Activated T-helper 17 cell treated with anti-CD3 and anti-CD28 coated beads, Interleukin-2, amount 50 U/mL, for 72 hours (primary cell): ENCODE measurements at regions not wholly inside any gene's neighbourhood (a gene's known extent, or its start where the extent isn't known, plus 50 kb on each side); places are given as distances from the start of the nearest gene placed in this dataset.
A peak's percentile ranks its signal among the peaks of the same experiment; 100 is the strongest.
"Not testable (repeated sequence)": the region's sequence is repeated elsewhere in the genome, so short reads cannot be mapped to it uniquely, and the experiment has no call there.

Experiments used
- ATAC-seq: fragments of 150-1000 bp; cut with Tn5 transposase; replicated peaks from 2 replicates; pipeline ENCODE4 v1.10.0; 2021; ENCODE audit warnings: mild to moderate bottlenecking, moderate library complexity
- H3K27ac Mint-ChIP-seq: one replicate; pipeline ENCODE4 v1.8.0; 2022; ENCODE audit warnings: mixed read lengths
- H3K27me3 Mint-ChIP-seq: one replicate; pipeline ENCODE4 v1.8.0; 2022; ENCODE audit warnings: mixed read lengths
- H3K36me3 Mint-ChIP-seq: one replicate; pipeline ENCODE4 v1.8.0; 2022; ENCODE audit warnings: low read depth, mild to moderate bottlenecking, mixed read lengths
- H3K4me1 Mint-ChIP-seq: one replicate; pipeline ENCODE4 v1.8.0; 2022; ENCODE audit warnings: mixed read lengths
- H3K4me3 Mint-ChIP-seq: one replicate; pipeline ENCODE4 v1.8.0; 2022; ENCODE audit warnings: mild to moderate bottlenecking, mixed read lengths
- H3K9me3 Mint-ChIP-seq: one replicate; pipeline ENCODE4 v1.8.0; 2022; ENCODE audit warnings: mixed read lengths

DNA sequence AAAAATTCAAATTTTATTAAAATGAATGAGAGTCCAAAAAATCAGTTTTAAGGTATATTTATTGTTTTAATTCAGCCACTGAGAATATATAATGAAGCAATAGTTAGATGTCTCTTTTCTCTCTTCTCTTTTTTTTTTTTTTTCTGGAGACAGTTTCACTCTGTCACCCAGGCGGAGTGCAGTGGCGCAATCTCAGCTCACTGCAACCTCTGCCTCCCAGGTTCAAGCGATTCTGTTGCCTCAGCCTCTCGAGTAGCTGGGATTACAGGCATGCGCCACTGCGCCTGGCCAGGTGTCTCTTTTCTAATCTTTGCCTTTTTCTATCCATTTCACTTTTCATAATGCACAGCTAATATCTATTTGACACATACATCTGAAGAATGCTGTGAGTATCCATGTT, 307.1 kb upstream of the RGS6 start:
- Mint-ChIP-seq H3K9me3 (no peaks in the 10 kb centered on the region), H3K36me3 (peaks cover 68% of the 10 kb centered on the region), H3K27me3 (no peaks in the 10 kb centered on the region), H3K4me1 (peaks cover 9% of the 10 kb centered on the region), H3K4me3 (no peak overlapping the region), H3K27ac (no peak overlapping the region)
- no peak for ATAC-seq

DNA sequence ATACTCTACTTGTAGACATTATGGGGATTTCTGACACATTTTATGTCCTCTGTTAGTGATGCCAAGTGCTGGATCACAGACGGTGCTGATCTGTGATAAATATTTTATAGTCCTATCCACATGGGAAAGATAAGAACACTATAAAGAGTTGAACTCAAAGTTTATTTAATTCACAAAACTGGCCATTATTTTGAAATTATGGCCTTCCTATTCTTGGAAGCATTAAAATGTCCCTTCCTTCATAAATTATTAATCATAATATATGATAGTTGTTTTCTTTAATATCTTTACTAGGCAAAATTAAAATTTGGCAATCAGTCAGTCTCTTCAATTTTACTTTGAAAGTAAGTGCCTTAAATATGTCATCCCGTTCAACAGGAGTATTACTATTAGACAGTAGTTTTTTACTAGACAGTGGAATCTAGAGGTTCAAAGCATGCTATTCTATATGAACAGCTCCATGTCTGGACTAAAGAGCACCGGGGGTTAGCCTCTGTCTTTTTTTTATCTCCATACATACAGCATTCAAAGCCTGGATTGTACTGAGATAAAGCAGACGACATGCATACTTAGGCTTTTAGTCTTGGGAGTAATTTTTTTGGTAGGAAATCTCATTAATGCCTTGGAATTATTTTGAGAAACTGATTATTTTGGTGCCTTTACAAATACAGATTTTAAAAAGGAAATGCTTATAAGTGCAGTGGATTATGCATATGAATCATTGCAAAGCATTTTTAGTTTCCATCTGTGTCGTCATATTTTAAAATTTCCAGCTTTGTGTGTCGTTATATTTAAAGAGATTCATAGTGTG, 306.1 kb upstream of the RGS6 start:
- Mint-ChIP-seq H3K27ac (no peak overlapping the region), H3K9me3 (no peaks in the 10 kb centered on the region), H3K27me3 (no peaks in the 10 kb centered on the region), H3K4me1 (peaks cover 4% of the 10 kb centered on the region), H3K4me3 (no peak overlapping the region), H3K36me3 (peaks cover 63% of the 10 kb centered on the region)
- no peak for ATAC-seq

DNA sequence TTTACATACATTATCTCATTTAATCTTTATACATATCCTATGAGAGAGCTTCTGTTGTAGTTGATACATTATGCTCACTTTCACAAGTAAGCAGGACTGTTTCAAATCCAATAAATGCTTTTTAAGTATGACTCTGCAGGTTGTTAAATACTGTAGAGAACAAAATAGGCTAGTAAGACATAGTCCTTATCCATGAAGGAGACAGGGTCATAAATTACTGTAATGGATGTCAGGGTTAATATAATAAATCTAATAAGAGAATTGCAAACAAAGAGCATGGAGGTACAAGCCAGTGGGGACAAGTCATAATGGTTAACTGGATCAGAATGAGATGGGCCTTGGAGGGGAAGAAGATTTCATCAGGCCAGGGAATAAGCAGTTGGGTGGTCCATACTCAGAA, 303.8 kb upstream of the RGS6 start:
- Mint-ChIP-seq H3K27ac (no peak overlapping the region), H3K9me3 (no peaks in the 10 kb centered on the region), H3K36me3 (peaks cover 62% of the 10 kb centered on the region), H3K4me1 (peaks cover 4% of the 10 kb centered on the region), H3K27me3 (no peaks in the 10 kb centered on the region), H3K4me3 (no peak overlapping the region)
- no peak for ATAC-seq

DNA sequence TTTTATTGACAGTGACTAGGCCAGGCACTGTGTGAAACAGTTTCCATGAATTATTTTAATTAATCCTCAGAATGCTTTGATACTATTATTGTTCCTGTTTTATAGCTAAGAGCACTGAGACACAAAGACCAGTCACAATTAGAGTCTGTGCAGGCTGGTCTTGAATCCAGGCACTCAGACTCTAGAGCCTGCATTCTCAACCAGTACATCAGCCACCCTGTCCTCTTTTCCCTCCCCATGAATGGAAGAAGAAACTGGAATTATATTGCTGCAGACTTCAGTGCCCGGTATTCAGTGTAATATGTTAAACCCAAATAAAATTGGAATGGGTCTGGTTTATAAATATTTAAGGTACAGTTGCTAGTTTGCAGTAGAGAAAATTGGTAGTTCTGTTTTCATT, 303.0 kb upstream of the RGS6 start:
- no peaks in the 10 kb centered on the region for H3K9me3 Mint-ChIP-seq
- H3K27ac Mint-ChIP-seq, result no peak overlapping the region
- H3K27me3 Mint-ChIP-seq, result no peaks in the 10 kb centered on the region
- ATAC-seq, result no peak
- no peak overlapping the region for H3K4me3 Mint-ChIP-seq
- H3K36me3 Mint-ChIP-seq, result peaks cover 62% of the 10 kb centered on the region
- peaks cover 4% of the 10 kb centered on the region for H3K4me1 Mint-ChIP-seq

DNA sequence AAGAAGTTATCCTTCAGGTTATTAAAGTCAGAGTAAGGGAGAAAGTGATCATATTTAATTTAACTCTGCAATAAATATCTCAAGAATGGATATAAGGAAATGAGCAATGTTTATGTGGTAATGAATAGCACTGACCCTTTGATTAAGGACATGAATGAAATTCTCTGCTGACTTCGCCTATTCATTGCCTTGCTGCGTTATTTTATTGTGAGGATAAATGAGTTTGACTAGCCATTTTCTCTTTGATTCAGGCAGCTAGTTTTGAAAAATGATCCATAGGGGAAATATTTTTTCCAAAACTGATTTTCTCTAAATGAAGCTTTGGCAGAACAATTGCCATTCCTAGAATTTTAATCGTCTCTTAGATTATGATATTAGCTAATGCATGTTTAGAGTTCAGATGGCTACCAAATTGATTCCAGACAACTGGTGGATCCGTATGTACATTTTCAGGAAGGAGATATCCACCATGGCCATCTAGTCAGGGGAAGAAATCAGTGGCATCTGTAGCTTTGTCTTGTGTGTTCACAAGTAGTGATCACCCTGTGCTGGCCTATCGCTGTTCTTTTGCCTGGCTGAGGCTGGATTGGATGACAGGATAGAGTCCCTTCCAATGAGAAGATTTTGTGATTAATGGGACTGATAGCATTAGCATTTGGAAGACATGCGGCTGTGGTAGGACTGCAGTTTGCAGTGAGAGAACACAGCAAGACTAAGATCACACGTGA, 302.3 kb upstream of the RGS6 start:
- Mint-ChIP-seq H3K9me3 (no peaks in the 10 kb centered on the region), H3K27me3 (no peaks in the 10 kb centered on the region), H3K4me1 (peaks cover 4% of the 10 kb centered on the region), H3K4me3 (no peak overlapping the region), H3K36me3 (peaks cover 62% of the 10 kb centered on the region), H3K27ac (no peak overlapping the region)
- ATAC-seq, result no peak

DNA sequence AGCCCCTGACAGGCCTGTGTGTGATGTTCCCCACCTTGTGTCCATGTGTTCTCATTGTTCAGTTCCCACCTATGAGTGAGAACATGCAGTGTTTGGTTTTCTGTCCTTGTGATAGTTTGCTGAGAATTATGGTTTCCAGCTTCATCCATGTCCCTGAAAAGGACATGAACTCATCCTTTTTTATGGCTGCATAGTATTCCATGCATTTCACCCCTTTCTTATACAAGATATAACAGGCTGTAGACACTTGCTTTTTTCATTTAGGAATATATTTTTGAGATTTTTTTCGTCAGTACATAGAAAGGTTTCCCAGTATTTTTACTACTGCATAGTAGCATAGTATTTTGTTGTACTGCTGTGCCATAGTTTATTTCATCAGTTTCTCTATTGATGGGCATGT, 301.2 kb upstream of the RGS6 start:
- H3K27me3 Mint-ChIP-seq, H3K4me1 Mint-ChIP-seq, ATAC-seq, H3K9me3 Mint-ChIP-seq, H3K27ac Mint-ChIP-seq, H3K4me3 Mint-ChIP-seq: not testable (repeated sequence)
- H3K36me3 Mint-ChIP-seq, result peaks cover 63% of the 10 kb centered on the region

DNA sequence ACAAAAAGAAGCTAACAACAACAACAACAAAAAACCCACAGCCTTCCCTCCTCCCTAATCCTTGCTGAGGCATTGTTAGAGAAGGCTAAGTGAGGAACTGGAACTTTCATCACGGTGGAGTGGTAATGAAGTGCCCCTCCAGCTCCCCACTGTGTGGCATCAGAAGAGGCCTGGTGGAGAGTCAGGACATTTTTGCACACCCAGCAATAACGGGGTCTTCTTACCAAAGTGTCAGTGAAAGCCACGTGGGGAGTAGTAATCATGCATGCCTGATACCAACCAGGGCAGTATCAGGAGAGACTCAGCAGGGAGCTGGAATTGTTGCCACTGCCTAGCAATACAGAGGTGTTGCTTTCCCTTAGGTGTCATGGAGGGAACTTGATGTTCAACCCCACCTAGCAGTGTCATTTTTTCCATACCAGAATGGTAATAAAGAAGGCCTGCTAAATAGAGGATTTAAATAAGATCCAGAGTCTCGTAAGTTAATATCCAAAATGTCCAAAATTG, 299.7 kb upstream of the RGS6 start:
- peaks cover 71% of the 10 kb centered on the region for H3K36me3 Mint-ChIP-seq
- no peaks in the 10 kb centered on the region for H3K27me3 Mint-ChIP-seq
- no peak for ATAC-seq
- H3K9me3 Mint-ChIP-seq, result no peaks in the 10 kb centered on the region
- H3K4me3 Mint-ChIP-seq, result no peak overlapping the region
- no peak overlapping the region for H3K27ac Mint-ChIP-seq
- peaks cover 9% of the 10 kb centered on the region for H3K4me1 Mint-ChIP-seq

DNA sequence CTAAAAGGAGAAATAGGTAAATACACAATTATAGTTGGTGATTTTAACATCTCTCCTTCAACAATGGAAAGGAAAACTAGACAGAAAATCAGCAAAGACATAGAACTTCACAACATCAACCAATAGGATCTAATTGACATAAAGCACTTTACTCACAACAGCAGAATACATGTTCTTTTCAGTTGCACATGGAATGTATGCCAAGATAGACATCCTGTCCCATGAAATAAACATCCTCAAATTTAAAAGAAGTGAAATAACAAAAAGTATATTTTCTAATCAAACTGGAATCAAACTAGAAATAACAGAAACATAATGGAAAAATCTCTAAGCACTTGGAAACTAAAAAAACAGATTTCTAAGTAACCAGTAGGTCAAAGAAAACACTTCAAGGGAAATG, 296.2 kb upstream of the RGS6 start:
- H3K27ac Mint-ChIP-seq, result no peak overlapping the region
- H3K27me3 Mint-ChIP-seq, result no peaks in the 10 kb centered on the region
- no peak for ATAC-seq

DNA sequence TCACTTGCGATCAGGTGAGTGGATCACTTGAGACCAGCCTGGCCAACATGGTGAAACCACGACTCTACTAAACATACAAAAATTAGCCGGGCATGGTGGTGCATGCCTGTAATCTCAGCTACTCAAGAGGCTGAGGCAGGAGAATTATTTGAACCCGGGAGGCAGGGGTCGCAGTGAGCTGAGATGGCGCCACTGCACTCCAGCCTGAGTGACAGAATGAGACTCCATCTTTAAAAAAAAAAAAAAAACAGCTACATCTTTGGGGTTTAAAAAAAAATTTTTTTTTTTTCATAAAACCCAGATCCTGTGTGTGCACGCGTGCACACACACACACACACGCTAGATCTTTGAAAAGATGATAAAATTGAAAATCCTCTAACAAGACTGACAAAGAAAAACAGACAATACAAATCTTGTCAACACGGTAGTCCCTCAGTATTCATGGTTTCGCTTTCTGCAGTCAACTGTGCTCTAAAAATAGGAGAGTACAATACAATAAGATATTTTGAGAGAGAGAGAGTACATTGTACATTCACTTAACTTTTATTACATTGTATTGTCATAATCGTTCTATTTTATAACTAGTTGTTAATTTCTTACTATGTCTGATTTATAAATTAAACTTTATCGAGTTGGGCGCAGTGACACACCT, 295.3 kb upstream of the RGS6 start:
- H3K27ac Mint-ChIP-seq, result no peak overlapping the region
- ATAC-seq, result no peak
- peaks cover 5% of the 10 kb centered on the region for H3K4me1 Mint-ChIP-seq
- H3K4me3 Mint-ChIP-seq, result no peak overlapping the region
- H3K9me3 Mint-ChIP-seq, result peaks cover 3% of the 10 kb centered on the region
- H3K36me3 Mint-ChIP-seq, result peaks cover 51% of the 10 kb centered on the region
- no peaks in the 10 kb centered on the region for H3K27me3 Mint-ChIP-seq

More for the DNA sequence above, 296.2 kb upstream of the RGS6 start:
- peaks cover 5% of the 10 kb centered on the region for H3K4me1 Mint-ChIP-seq
- H3K9me3 Mint-ChIP-seq, result peaks cover 3% of the 10 kb centered on the region
- peaks cover 56% of the 10 kb centered on the region for H3K36me3 Mint-ChIP-seq
- H3K4me3 Mint-ChIP-seq, result no peak overlapping the region

DNA sequence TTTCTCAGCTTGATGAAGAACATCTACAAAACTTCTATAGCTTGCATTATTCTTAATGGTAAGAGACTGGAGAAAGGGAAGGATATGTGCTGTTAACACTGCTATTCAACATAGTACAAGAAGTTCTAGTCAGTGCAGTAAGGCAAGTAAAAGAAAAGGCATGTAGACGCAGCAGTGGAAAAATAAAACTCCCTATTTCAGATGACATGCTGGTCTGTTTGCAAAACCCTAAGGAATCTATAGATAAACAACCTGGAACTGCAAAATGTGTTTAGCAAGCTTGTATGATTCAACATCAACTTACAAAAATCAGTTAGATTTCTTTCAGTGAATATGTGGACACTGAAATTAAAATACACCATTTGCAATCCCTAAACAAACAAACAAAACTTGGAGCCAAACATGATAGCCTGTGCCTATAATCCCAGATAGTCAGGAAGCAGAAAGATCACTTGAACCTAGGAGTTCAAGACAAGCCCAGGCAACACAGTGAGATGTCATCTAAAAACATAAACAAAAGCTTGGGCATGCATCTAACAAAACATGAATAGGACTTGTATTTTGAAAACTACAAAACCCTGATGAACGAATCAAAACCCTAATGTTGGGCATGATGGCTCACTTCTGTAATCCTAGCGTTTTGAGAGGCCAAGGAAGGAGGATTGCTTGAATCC, 293.6 kb upstream of the RGS6 start:
- Mint-ChIP-seq H3K4me3 (no peak overlapping the region), H3K9me3 (peaks cover 9% of the 10 kb centered on the region), H3K36me3 (peaks cover 50% of the 10 kb centered on the region), H3K4me1 (peaks cover 5% of the 10 kb centered on the region), H3K27ac (peak overlapping the region; percentile 10), H3K27me3 (no peaks in the 10 kb centered on the region)
- no peak for ATAC-seq

DNA sequence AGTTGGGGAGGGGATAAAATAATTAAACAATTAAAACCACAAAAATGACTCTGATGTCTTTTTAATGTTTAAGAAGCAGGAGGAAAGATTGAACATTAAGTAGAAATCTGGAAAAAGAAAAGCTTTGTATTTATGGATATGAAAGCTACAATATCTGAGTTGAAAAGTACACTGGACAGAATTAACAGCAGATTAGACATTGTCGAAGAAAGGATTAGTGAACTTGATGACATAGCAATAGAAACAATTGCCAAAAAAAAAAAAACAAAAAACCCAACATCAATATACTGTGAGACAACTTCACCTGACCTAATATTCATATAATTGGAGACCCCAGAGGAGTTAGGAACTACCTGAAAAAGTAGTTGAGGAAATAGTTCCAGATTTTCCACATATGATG, 289.5 kb upstream of the RGS6 start:
- Mint-ChIP-seq H3K27ac (no peak overlapping the region), H3K36me3 (peaks cover 22% of the 10 kb centered on the region), H3K9me3 (peaks cover 9% of the 10 kb centered on the region), H3K4me3 (no peak overlapping the region), H3K4me1 (no peaks in the 10 kb centered on the region), H3K27me3 (no peaks in the 10 kb centered on the region)
- no peak for ATAC-seq

DNA sequence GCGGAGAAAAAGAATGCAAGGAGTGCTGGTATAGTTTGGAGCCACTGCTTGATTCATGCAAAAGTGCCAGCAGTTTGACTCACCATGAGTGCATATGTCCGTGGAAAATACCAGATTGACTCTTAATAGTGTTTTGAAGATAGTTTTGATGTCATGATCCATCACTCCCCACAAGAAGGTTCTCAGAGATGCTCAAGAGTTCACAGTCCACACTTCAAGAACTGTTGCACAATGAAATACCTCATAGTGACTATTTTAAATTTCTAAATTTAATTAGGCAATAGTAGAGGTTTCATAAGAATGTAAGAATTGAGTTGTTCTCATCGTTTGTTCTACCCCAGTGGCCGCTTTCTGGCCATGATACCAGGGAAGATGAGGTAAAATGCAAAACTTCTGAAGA, 286.6 kb upstream of the RGS6 start:
- Mint-ChIP-seq H3K27me3 (no peaks in the 10 kb centered on the region), H3K4me3 (no peak overlapping the region), H3K27ac (no peak overlapping the region), H3K4me1 (no peaks in the 10 kb centered on the region), H3K9me3 (peaks cover 9% of the 10 kb centered on the region), H3K36me3 (peaks cover 35% of the 10 kb centered on the region)
- no peak for ATAC-seq

DNA sequence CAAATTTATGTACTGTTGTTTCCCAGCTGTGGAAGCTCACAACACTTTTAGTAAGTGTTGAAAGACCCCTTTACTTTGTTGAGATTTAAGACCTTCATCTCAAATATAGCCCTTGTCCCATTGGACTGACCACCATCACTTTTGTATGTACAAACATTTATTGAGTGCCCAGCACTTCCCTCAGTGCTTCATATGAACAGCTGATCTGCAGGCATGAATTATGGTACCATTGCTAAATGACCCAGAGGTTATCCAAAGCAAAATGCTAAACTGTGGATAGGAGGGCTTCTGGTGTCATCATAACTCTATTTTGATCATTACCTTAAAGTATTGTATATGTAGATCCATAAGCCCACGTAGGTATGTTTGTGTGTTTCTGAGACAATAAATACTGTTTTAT, 285.7 kb upstream of the RGS6 start:
- H3K9me3 Mint-ChIP-seq, result peaks cover 9% of the 10 kb centered on the region
- H3K36me3 Mint-ChIP-seq, result peaks cover 37% of the 10 kb centered on the region
- H3K4me1 Mint-ChIP-seq, result no peaks in the 10 kb centered on the region
- H3K27ac Mint-ChIP-seq, result no peak overlapping the region
- ATAC-seq, result no peak
- no peak overlapping the region for H3K4me3 Mint-ChIP-seq
- no peaks in the 10 kb centered on the region for H3K27me3 Mint-ChIP-seq

DNA sequence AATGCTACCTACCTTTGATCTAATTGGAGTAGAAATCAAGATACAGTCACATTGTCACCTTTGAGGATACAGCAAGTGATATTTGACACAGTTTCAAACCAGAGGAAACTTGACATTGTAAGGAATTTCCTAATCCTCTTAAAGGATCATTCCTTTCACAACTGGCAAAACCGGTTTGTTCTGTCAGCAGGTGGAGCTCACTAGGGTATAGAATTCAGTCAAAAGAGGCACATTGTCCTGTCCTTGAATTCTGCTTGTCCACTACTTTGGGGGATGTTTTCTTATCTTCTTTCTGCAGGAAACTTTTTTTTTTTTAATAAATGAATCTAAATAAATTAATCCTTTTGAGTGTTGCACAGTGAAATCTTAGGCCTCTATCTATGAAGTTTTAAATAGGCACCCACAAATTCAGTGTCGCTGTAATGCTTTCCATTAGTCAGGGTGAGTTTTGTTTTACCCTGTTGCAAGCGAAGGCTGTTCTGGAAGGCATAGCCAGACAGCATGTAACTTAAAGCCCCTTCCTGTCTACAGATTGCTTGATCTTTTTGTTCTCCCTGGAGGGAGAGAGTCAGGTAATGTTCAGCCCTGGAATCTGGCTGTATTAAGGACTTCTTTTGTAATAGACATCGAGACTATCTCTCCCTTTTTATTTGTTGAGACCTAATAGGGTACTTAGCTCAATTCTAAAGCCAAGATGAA, 285.0 kb upstream of the RGS6 start:
- peaks cover 40% of the 10 kb centered on the region for H3K36me3 Mint-ChIP-seq
- H3K4me1 Mint-ChIP-seq, result no peaks in the 10 kb centered on the region
- no peak overlapping the region for H3K27ac Mint-ChIP-seq
- no peaks in the 10 kb centered on the region for H3K27me3 Mint-ChIP-seq
- H3K9me3 Mint-ChIP-seq, result peaks cover 11% of the 10 kb centered on the region
- H3K4me3 Mint-ChIP-seq, result no peak overlapping the region
- ATAC-seq, result no peak
